Activated T-cell treated with anti-CD3 and anti-CD28 coated beads, Interleukin-2, amount 50 U/mL, for 4 hours (primary cell): ENCODE measurements at regions not wholly inside any gene's neighbourhood (a gene's known extent, or its start where the extent isn't known, plus 50 kb on each side); places are given as distances from the start of the nearest gene placed in this dataset.

Experiments used
- ATAC-seq, 2 donors: fragments of 200-7000 bp; cut with Tn5 transposase; one replicate each; pipeline ENCODE4 v1.10.0; 2021
- DNase-seq: peaks from one replicate; pipeline ENCODE4 v3.0.0-alpha.2; 2020
- H3K27me3 Mint-ChIP-seq: one replicate; pipeline ENCODE4 v1.8.0; 2021; ENCODE audit warnings: low read depth, mixed read lengths
- H3K36me3 Mint-ChIP-seq: one replicate; pipeline ENCODE4 v1.8.0; 2022; ENCODE audit warnings: mixed read lengths; ENCODE audit not compliant: insufficient read depth
- H3K4me1 Mint-ChIP-seq: one replicate; pipeline ENCODE4 v1.8.0; 2021; ENCODE audit warnings: low read depth, mixed read lengths
- H3K4me3 Mint-ChIP-seq: one replicate; pipeline ENCODE4 v1.8.0; 2021; ENCODE audit warnings: mild to moderate bottlenecking, moderate library complexity, mixed read lengths
- H3K9me3 Mint-ChIP-seq: one replicate; pipeline ENCODE4 v1.8.0; 2021; ENCODE audit warnings: mixed read lengths

GRCh38 chr10:58052772-58053171, 214.9 kb downstream of the IPMK start:
- H3K9me3 Mint-ChIP-seq: no peaks in the 10 kb centered on the region
- DNase-seq (no peak), ATAC-seq (no peak)
- no peaks in the 10 kb centered on the region for H3K4me1 Mint-ChIP-seq
- H3K27me3 Mint-ChIP-seq: peaks cover 2% of the 10 kb centered on the region
- H3K36me3 Mint-ChIP-seq: no peaks in the 10 kb centered on the region
- H3K4me3 Mint-ChIP-seq: no peak overlapping the region

DNA sequence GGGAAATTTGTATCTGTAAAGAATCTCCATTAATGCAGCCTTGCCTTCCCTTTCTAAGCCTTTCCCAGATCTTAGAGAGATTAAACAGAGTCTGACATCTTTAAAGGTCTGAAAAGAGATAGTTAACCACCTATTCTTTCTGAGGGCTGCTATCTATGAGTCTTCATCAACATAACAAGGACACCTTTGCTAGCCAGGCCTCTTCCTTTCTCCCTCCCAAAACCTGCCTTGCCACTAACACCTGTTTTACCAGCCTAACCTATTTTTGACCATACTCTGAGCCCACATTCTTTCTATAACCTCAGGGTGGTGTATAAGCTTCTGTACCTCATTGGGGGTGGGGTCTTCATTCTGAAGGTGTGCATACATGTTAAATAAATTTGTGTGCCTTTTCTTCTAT, 217.1 kb downstream of the IPMK start:
- Mint-ChIP-seq H3K4me1 (no peaks in the 10 kb centered on the region), H3K9me3 (no peaks in the 10 kb centered on the region), H3K27me3 (peaks cover 2% of the 10 kb centered on the region), H3K36me3 (no peaks in the 10 kb centered on the region), H3K4me3 (no peak overlapping the region)
- DNase-seq (no peak), ATAC-seq (no peak)

GRCh38 chr10:58048936-58049335, 218.8 kb downstream of the IPMK start:
- no peak overlapping the region for H3K4me3 Mint-ChIP-seq

GRCh38 chr10:58044072-58044471, 223.6 kb downstream of the IPMK start:
- Mint-ChIP-seq H3K4me3 (no peak overlapping the region), H3K4me1 (no peaks in the 10 kb centered on the region), H3K36me3 (no peaks in the 10 kb centered on the region), H3K9me3 (peaks cover 12% of the 10 kb centered on the region), H3K27me3 (peaks cover 3% of the 10 kb centered on the region)
- no peak for ATAC-seq
- DNase-seq: no peak

More at GRCh38 chr10:58048936-58049335, 218.8 kb downstream of the IPMK start:
- Mint-ChIP-seq H3K9me3 (no peaks in the 10 kb centered on the region), H3K36me3 (no peaks in the 10 kb centered on the region), H3K4me1 (no peaks in the 10 kb centered on the region), H3K27me3 (peaks cover 2% of the 10 kb centered on the region)
- no peak for DNase-seq
- ATAC-seq: no peak

GRCh38 chr10:58041901-58042300, 225.8 kb downstream of the IPMK start:
- H3K27me3 Mint-ChIP-seq: peaks cover 2% of the 10 kb centered on the region
- H3K4me3 Mint-ChIP-seq: no peak overlapping the region
- ATAC-seq: no peak
- DNase-seq: no peak
- H3K4me1 Mint-ChIP-seq: no peaks in the 10 kb centered on the region
- peaks cover 12% of the 10 kb centered on the region for H3K9me3 Mint-ChIP-seq
- H3K36me3 Mint-ChIP-seq: no peaks in the 10 kb centered on the region

DNA sequence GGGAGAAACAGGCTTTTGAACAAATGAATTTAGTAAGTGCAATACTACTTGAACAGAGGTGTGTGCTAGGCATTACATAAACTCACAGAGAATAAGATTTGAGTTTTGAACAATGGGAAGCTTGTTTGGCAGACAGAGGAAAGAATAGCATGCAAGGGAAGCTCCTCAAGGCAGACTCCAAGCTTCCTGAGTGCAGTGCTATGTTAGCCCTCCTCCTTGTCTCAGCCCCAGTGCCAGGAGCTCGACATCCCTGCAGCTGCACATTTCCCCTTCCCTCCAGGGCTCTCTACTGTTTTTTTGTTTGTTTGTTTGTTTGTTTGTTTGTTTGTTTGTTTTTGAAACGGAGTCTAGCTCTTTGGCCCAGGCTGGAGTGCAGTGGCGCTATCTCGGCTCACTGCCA, 237.5 kb downstream of the IPMK start:
- Mint-ChIP-seq H3K9me3 (no peaks in the 10 kb centered on the region), H3K27me3 (no peaks in the 10 kb centered on the region), H3K4me3 (no peak overlapping the region), H3K36me3 (no peaks in the 10 kb centered on the region), H3K4me1 (no peaks in the 10 kb centered on the region)
- DNase-seq (no peak), ATAC-seq (no peak)

- H3K4me1 Mint-ChIP-seq: no peaks in the 10 kb centered on the region
Measured at GRCh38 chr10:58028597-58029366, 238.9 kb downstream of the IPMK start.

GRCh38 chr10:58027426-58027825, 240.3 kb downstream of the IPMK start:
- Mint-ChIP-seq H3K27me3 (no peaks in the 10 kb centered on the region), H3K4me1 (no peaks in the 10 kb centered on the region), H3K9me3 (no peaks in the 10 kb centered on the region), H3K4me3 (no peak overlapping the region), H3K36me3 (no peaks in the 10 kb centered on the region)
- no peak for DNase-seq
- ATAC-seq: no peak

More at GRCh38 chr10:58028597-58029366, 238.9 kb downstream of the IPMK start:
- Mint-ChIP-seq H3K4me3 (no peak overlapping the region), H3K27me3 (no peaks in the 10 kb centered on the region), H3K9me3 (no peaks in the 10 kb centered on the region), H3K36me3 (no peaks in the 10 kb centered on the region)
- DNase-seq (no peak), ATAC-seq (no peak)

DNA sequence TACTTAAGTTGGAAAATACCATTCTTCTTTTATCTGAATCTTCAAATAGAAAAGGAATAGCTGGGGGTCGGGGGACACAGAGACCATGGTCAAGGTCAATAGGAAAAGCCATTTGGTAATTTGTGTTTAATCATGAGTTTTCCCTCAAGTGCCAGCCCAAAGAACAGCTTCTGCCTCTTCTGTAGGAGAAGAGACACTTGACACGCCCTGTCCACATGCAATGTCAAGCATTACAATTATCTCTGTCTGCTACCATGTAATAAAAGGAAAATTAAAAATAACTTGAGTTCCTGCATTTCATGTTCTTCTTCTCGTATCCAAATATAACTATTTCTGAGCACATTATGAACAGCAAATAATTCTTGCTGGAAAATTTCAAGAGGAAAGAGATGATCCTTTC, 241.7 kb downstream of the IPMK start:
- H3K4me3 Mint-ChIP-seq: no peak overlapping the region
- DNase-seq (no peak), ATAC-seq (no peak)
- H3K9me3 Mint-ChIP-seq: peaks cover 3% of the 10 kb centered on the region
- no peaks in the 10 kb centered on the region for H3K36me3 Mint-ChIP-seq
- no peaks in the 10 kb centered on the region for H3K4me1 Mint-ChIP-seq
- no peaks in the 10 kb centered on the region for H3K27me3 Mint-ChIP-seq

GRCh38 chr10:58023341-58024073, 244.2 kb downstream of the IPMK start:
- Mint-ChIP-seq H3K4me1 (no peaks in the 10 kb centered on the region), H3K9me3 (peaks cover 3% of the 10 kb centered on the region), H3K4me3 (no peak overlapping the region), H3K36me3 (no peaks in the 10 kb centered on the region), H3K27me3 (no peaks in the 10 kb centered on the region)
- no peak for DNase-seq
- ATAC-seq: no peak

- Mint-ChIP-seq H3K27me3 (no peaks in the 10 kb centered on the region), H3K4me3 (no peak overlapping the region), H3K36me3 (no peaks in the 10 kb centered on the region), H3K9me3 (peaks cover 3% of the 10 kb centered on the region), H3K4me1 (no peaks in the 10 kb centered on the region)
- no peak for DNase-seq
- no peak for ATAC-seq
Measured at GRCh38 chr10:58019863-58020537, 247.7 kb downstream of the IPMK start.

GRCh38 chr10:58017719-58018367, 249.9 kb downstream of the IPMK start:
- Mint-ChIP-seq H3K4me3 (no peak overlapping the region), H3K4me1 (no peaks in the 10 kb centered on the region), H3K27me3 (no peaks in the 10 kb centered on the region), H3K36me3 (no peaks in the 10 kb centered on the region), H3K9me3 (peaks cover 3% of the 10 kb centered on the region)
- no peak for ATAC-seq
- DNase-seq: no peak

DNA sequence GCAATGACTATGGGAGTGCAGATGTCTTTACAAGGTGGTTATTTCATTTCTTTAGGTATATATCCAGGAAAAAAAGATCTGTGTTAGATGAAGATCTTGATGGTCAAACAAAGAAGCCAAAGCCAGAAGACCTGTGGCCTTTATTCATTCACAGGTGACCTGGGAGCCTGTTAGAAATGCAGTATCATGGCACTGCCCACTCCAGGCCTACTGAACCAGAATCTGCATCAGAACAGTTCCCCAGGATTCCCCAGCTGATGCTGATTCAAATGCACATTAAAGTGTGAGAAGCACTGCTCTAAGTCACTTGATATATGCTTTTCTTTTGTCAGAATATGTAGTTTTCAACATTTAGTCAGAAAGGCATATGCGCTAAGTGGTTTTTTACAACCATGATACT, 251.1 kb downstream of the IPMK start:
- H3K9me3 Mint-ChIP-seq: no peaks in the 10 kb centered on the region
- ATAC-seq (no peak), DNase-seq (no peak)
- H3K27me3 Mint-ChIP-seq: no peaks in the 10 kb centered on the region
- H3K4me3 Mint-ChIP-seq: no peak overlapping the region
- H3K4me1 Mint-ChIP-seq: no peaks in the 10 kb centered on the region
- no peaks in the 10 kb centered on the region for H3K36me3 Mint-ChIP-seq

DNA sequence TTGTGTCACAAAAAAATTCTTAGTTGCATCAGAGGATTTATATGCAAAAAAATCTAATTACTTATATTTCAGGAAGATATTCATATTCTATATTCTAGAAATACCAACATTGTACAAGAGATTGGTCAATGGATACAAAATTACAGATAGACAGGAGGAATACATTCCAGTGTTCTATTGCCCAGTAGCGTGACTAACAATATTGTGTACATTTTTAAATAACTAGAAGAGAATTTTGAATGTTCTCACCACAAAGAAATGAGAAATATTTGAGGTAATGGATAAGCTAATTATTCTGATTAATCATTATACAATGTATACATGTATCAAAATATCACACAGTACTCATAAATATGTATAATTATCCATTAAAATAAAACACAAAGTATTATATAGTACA, 253.3 kb downstream of the IPMK start:
- no peaks in the 10 kb centered on the region for H3K4me1 Mint-ChIP-seq
- H3K4me3 Mint-ChIP-seq: no peak overlapping the region
- DNase-seq: no peak
- ATAC-seq: no peak
- no peaks in the 10 kb centered on the region for H3K9me3 Mint-ChIP-seq
- no peaks in the 10 kb centered on the region for H3K36me3 Mint-ChIP-seq
- no peaks in the 10 kb centered on the region for H3K27me3 Mint-ChIP-seq
